GM23338 (cell line): ENCODE measurements at regions not wholly inside any gene's neighbourhood (a gene's known extent, or its start where the extent isn't known, plus 50 kb on each side); places are given as distances from the start of the nearest gene placed in this dataset.

Experiments used
- ATAC-seq: fragments of 200-7000 bp; cut with Tn5 transposase; 3 replicates; pipeline ENCODE4 v1.9.1; 2020
- DNase-seq: peaks from one replicate; pipeline ENCODE4 v3.0.0-alpha.2; 2015; ENCODE audit warnings: low spot score
- H2AFZ ChIP-seq: fragments of 200-600 bp; sonication (generic); 2 replicates; pipeline ENCODE4 v1.8.0; 2016; ENCODE audit warnings: antibody characterized with exemption, mild to moderate bottlenecking, moderate library complexity
- H3F3A ChIP-seq: fragments of 200-600 bp; sonication (generic); replicated peaks from 2 replicates; pipeline ENCODE4 v1.8.0; 2017; ENCODE audit warnings: antibody characterized with exemption, mixed run types, low read depth
- H3K27ac ChIP-seq: fragments of 200-600 bp; sonication (generic); 2 replicates; pipeline ENCODE4 v1.6.1; 2016; ENCODE audit warnings: low read depth
- H3K27me3 ChIP-seq: fragments of 200-600 bp; sonication (generic); 2 replicates; pipeline ENCODE4 v1.8.0; 2016; ENCODE audit warnings: mild to moderate bottlenecking, mixed run types, moderate library complexity; ENCODE audit not compliant: insufficient read depth
- H3K36me3 ChIP-seq: fragments of 200-600 bp; sonication (generic); 2 replicates; pipeline ENCODE4 v1.8.0; 2016; ENCODE audit warnings: mild to moderate bottlenecking; ENCODE audit not compliant: insufficient read depth
- H3K4me1 ChIP-seq: fragments of 200-600 bp; sonication (generic); 2 replicates; pipeline ENCODE4 v1.8.0; 2016; ENCODE audit warnings: mild to moderate bottlenecking, moderate library complexity; ENCODE audit not compliant: insufficient read depth
- H3K4me2 ChIP-seq: fragments of 200-600 bp; sonication (generic); 2 replicates; pipeline ENCODE4 v1.7.1; 2017; ENCODE audit warnings: mixed run types
- H3K4me3 ChIP-seq: fragments of 200-600 bp; sonication (generic); 2 replicates; pipeline ENCODE4 v1.6.1; 2016; ENCODE audit warnings: mixed run types
- H3K79me2 ChIP-seq: fragments of 200-600 bp; sonication (generic); replicated peaks from 2 replicates; pipeline ENCODE4 v1.8.0; 2017; ENCODE audit warnings: mild to moderate bottlenecking; ENCODE audit not compliant: insufficient read depth
- H3K9me2 ChIP-seq: fragments of 200-600 bp; sonication (generic); 2 replicates; pipeline ENCODE4 v1.8.0; 2017; ENCODE audit not compliant: insufficient read depth
- H4K20me1 ChIP-seq: fragments of 200-600 bp; sonication (generic); replicated peaks from 2 replicates; pipeline ENCODE4 v1.8.0; 2017; ENCODE audit warnings: mild to moderate bottlenecking; ENCODE audit not compliant: insufficient read depth
- H3K27ac Mint-ChIP-seq: 2 replicates; pipeline ENCODE4 v1.8.0; 2020; ENCODE audit warnings: inconsistent platforms, mild to moderate bottlenecking, moderate library complexity, mixed read lengths
- H3K27me3 Mint-ChIP-seq: 3 replicates; pipeline ENCODE4 v1.8.0; 2022; ENCODE audit warnings: low read depth, mild to moderate bottlenecking, moderate library complexity, mixed read lengths, inconsistent platforms; ENCODE audit not compliant: insufficient read depth, poor library complexity
- H3K36me3 Mint-ChIP-seq: 3 replicates; pipeline ENCODE4 v1.8.0; 2021; ENCODE audit warnings: low read depth, mild to moderate bottlenecking, inconsistent platforms, moderate library complexity, mixed read lengths
- H3K4me1 Mint-ChIP-seq: 3 replicates; pipeline ENCODE4 v1.8.0; 2020; ENCODE audit warnings: mild to moderate bottlenecking, inconsistent platforms, mixed read lengths
- H3K4me3 Mint-ChIP-seq: 3 replicates; pipeline ENCODE4 v1.8.0; 2021; ENCODE audit warnings: moderate library complexity, mild to moderate bottlenecking, inconsistent platforms, mixed read lengths
- H3K9me3 Mint-ChIP-seq: 3 replicates; pipeline ENCODE4 v1.8.0; 2020; ENCODE audit warnings: moderate library complexity, mild to moderate bottlenecking, inconsistent platforms, mixed read lengths
- EZH2 ChIP-seq: fragments of 200-600 bp; sonication (generic); IDR thresholded peaks from one replicate; pipeline ENCODE4 v1.8.0; 2017; ENCODE audit warnings: antibody characterized with exemption, mild to moderate bottlenecking, low read depth; ENCODE audit not compliant: unreplicated experiment
- EZH2phosphoT487 ChIP-seq: fragments of 200-600 bp; sonication (generic); IDR thresholded peaks from one replicate; pipeline ENCODE4 v1.8.1; 2018; ENCODE audit warnings: antibody characterized with exemption; ENCODE audit not compliant: unreplicated experiment
- NANOG ChIP-seq: IDR thresholded peaks from 2 replicates; pipeline ENCODE4 v1.6.1; 2016; ENCODE audit warnings: antibody characterized with exemption, borderline replicate concordance
- POLR2AphosphoS5 ChIP-seq: IDR thresholded peaks from 2 replicates; pipeline ENCODE4 v1.6.1; 2016; ENCODE audit warnings: antibody characterized with exemption, low read depth
- STAT1 ChIP-seq: IDR thresholded peaks from one replicate; pipeline ENCODE4 v1.6.1; 2016; ENCODE audit warnings: antibody characterized with exemption; ENCODE audit not compliant: unreplicated experiment
- ZNF114 ChIP-seq: fragments of 250-450 bp; sonication (Bioruptor Pico); IDR thresholded peaks from 2 replicates; pipeline ENCODE4 v1.5.0; 2020; ENCODE audit warnings: mild to moderate bottlenecking, moderate library complexity
- TF ChIP-seq, protein P1 (sequence below): fragments of 250-450 bp; sonication (Bioruptor Pico); IDR thresholded peaks from 2 replicates; pipeline ENCODE4 v1.5.0; 2020; ENCODE audit warnings: mild to moderate bottlenecking, moderate library complexity
- TF ChIP-seq, protein P2 (sequence below): IDR thresholded peaks from 2 replicates; pipeline ENCODE4 v1.6.1; 2016; ENCODE audit warnings: antibody characterized with exemption

- Histone ChIP-seq H3K4me1 (no peaks in the 10 kb centered on the region), H3K4me3 (no peak overlapping the region), H3K27ac (no peak overlapping the region), H4K20me1 (no peaks in the 10 kb centered on the region), H3K4me2 (no peak overlapping the region), H3K79me2 (no peaks in the 10 kb centered on the region), H2AFZ (no peak overlapping the region), H3K9me2 (no peaks in the 10 kb centered on the region), H3K27me3 (no peaks in the 10 kb centered on the region), H3K36me3 (peaks cover 17% of the 10 kb centered on the region; the same call in 1 of the 2 replicates), H3F3A (no peaks in the 10 kb centered on the region)
- DNase-seq (no peak), ATAC-seq (no peak)
- Mint-ChIP-seq H3K27me3 (no peaks in the 10 kb centered on the region), H3K9me3 (peaks cover 94% of the 10 kb centered on the region), H3K27ac (no peak overlapping the region), H3K4me1 (no peaks in the 10 kb centered on the region), H3K4me3 (no peak overlapping the region), H3K36me3 (peaks cover 22% of the 10 kb centered on the region)
- TF ChIP-seq, protein P1, sequence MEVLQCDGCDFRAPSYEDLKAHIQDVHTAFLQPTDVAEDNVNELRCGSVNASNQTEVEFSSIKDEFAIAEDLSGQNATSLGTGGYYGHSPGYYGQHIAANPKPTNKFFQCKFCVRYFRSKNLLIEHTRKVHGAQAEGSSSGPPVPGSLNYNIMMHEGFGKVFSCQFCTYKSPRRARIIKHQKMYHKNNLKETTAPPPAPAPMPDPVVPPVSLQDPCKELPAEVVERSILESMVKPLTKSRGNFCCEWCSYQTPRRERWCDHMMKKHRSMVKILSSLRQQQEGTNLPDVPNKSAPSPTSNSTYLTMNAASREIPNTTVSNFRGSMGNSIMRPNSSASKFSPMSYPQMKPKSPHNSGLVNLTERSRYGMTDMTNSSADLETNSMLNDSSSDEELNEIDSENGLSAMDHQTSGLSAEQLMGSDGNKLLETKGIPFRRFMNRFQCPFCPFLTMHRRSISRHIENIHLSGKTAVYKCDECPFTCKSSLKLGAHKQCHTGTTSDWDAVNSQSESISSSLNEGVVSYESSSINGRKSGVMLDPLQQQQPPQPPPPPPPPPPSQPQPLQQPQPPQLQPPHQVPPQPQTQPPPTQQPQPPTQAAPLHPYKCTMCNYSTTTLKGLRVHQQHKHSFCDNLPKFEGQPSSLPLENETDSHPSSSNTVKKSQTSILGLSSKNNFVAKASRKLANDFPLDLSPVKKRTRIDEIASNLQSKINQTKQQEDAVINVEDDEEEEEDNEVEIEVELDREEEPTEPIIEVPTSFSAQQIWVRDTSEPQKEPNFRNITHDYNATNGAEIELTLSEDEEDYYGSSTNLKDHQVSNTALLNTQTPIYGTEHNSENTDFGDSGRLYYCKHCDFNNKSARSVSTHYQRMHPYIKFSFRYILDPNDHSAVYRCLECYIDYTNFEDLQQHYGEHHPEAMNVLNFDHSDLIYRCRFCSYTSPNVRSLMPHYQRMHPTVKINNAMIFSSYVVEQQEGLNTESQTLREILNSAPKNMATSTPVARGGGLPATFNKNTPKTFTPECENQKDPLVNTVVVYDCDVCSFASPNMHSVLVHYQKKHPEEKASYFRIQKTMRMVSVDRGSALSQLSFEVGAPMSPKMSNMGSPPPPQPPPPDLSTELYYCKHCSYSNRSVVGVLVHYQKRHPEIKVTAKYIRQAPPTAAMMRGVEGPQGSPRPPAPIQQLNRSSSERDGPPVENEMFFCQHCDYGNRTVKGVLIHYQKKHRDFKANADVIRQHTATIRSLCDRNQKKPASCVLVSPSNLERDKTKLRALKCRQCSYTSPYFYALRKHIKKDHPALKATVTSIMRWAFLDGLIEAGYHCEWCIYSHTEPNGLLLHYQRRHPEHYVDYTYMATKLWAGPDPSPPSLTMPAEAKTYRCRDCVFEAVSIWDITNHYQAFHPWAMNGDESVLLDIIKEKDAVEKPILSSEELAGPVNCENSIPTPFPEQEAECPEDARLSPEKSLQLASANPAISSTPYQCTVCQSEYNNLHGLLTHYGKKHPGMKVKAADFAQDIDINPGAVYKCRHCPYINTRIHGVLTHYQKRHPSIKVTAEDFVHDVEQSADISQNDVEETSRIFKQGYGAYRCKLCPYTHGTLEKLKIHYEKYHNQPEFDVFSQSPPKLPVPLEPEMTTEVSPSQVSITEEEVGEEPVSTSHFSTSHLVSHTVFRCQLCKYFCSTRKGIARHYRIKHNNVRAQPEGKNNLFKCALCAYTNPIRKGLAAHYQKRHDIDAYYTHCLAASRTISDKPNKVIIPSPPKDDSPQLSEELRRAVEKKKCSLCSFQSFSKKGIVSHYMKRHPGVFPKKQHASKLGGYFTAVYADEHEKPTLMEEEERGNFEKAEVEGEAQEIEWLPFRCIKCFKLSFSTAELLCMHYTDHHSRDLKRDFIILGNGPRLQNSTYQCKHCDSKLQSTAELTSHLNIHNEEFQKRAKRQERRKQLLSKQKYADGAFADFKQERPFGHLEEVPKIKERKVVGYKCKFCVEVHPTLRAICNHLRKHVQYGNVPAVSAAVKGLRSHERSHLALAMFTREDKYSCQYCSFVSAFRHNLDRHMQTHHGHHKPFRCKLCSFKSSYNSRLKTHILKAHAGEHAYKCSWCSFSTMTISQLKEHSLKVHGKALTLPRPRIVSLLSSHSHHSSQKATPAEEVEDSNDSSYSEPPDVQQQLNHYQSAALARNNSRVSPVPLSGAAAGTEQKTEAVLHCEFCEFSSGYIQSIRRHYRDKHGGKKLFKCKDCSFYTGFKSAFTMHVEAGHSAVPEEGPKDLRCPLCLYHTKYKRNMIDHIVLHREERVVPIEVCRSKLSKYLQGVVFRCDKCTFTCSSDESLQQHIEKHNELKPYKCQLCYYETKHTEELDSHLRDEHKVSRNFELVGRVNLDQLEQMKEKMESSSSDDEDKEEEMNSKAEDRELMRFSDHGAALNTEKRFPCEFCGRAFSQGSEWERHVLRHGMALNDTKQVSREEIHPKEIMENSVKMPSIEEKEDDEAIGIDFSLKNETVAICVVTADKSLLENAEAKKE (CRISPR knock-in tag), result no peak
- TF ChIP-seq POLR2AphosphoS5 (no peak), NANOG (no peak), EZH2 (no peak), STAT1 (no peak), ZNF114 (CRISPR knock-in tag) (no peak), EZH2phosphoT487 (no peak)
- TF ChIP-seq, protein P2, sequence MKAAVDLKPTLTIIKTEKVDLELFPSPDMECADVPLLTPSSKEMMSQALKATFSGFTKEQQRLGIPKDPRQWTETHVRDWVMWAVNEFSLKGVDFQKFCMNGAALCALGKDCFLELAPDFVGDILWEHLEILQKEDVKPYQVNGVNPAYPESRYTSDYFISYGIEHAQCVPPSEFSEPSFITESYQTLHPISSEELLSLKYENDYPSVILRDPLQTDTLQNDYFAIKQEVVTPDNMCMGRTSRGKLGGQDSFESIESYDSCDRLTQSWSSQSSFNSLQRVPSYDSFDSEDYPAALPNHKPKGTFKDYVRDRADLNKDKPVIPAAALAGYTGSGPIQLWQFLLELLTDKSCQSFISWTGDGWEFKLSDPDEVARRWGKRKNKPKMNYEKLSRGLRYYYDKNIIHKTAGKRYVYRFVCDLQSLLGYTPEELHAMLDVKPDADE, result no peak
Observed at GRCh38 chr16:35440875-35441274, 1981.5 kb downstream of the TP53TG3F start.
